ENCODE measurements at regions not wholly inside any gene's neighbourhood (a gene's known extent, or its start where the extent isn't known, plus 50 kb on each side); places are given as distances from the start of the nearest gene placed in this dataset.

DNA sequence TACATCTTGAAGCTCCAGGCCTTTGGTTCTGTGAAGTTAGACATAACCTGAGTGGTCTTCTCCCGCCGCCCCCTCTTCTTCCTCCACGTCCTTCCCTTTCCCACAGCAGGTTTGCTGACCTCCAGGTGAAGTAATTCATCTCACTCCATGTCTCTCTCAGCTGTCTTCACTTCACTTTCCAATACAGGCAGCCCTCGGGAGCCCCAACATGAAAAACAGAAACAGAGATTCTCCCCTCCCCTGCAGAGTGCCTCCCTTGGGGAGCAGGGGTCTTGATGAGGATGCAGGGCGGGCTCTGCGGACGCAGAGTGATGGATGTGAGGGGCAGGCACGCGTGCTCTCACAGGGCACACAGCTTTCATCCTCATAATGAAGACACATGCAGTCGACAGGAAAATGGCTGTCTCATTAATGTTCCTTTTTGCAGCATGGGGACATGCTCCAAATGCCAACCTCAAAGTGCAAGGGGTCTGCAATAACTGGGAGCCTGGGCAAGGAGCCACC, 95.6 kb downstream of the GPAM start:
- TF ChIP-seq, protein P1, sequence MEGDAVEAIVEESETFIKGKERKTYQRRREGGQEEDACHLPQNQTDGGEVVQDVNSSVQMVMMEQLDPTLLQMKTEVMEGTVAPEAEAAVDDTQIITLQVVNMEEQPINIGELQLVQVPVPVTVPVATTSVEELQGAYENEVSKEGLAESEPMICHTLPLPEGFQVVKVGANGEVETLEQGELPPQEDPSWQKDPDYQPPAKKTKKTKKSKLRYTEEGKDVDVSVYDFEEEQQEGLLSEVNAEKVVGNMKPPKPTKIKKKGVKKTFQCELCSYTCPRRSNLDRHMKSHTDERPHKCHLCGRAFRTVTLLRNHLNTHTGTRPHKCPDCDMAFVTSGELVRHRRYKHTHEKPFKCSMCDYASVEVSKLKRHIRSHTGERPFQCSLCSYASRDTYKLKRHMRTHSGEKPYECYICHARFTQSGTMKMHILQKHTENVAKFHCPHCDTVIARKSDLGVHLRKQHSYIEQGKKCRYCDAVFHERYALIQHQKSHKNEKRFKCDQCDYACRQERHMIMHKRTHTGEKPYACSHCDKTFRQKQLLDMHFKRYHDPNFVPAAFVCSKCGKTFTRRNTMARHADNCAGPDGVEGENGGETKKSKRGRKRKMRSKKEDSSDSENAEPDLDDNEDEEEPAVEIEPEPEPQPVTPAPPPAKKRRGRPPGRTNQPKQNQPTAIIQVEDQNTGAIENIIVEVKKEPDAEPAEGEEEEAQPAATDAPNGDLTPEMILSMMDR (IDR thresholded peaks at IDR 0.05): no peak
- no peak for TF ChIP-seq POLR2AphosphoS5 (IDR thresholded peaks at IDR 0.05)
- no peak for TF ChIP-seq POLR2A (IDR thresholded peaks at IDR 0.05)
- no peak for TF ChIP-seq EP300 (IDR thresholded peaks at IDR 0.05)

Measured in upper lobe of left lung (tissue), 4 donors.